ENCODE measurements at regions not wholly inside any gene's neighbourhood (a gene's known extent, or its start where the extent isn't known, plus 50 kb on each side); places are given as distances from the start of the nearest gene placed in this dataset.

GRCh38 chr2:2706306-2706705, 375.2 kb upstream of the MYT1L start:
- peak in 1 of 56 donors; percentile 8 for DNase-seq

GRCh38 chr2:2705871-2706270, 374.8 kb upstream of the MYT1L start:
- DNase-seq, result no peak

- DNase-seq, result no peak
Measured at GRCh38 chr2:2704428-2705090, 373.5 kb upstream of the MYT1L start.

- DNase-seq, result no peak
Measured at GRCh38 chr2:2703762-2704427, 372.8 kb upstream of the MYT1L start.

GRCh38 chr2:2703172-2703571, 372.1 kb upstream of the MYT1L start:
- DNase-seq, result no peak

- DNase-seq, result no peak
Measured at GRCh38 chr2:2702385-2702784, 371.3 kb upstream of the MYT1L start.

- no peak for DNase-seq
Measured at GRCh38 chr2:2701813-2702212, 370.7 kb upstream of the MYT1L start.

- no peak for DNase-seq
Measured at GRCh38 chr2:2701176-2701781, 370.2 kb upstream of the MYT1L start.

GRCh38 chr2:2699121-2699505, 368.0 kb upstream of the MYT1L start:
- DNase-seq, result no peak

GRCh38 chr2:2698182-2699120, 367.4 kb upstream of the MYT1L start:
- DNase-seq, result no peak

- no peak for DNase-seq
Measured at GRCh38 chr2:2696733-2697455, 365.8 kb upstream of the MYT1L start.

- DNase-seq, result no peak
Measured at GRCh38 chr2:2696325-2696724, 365.2 kb upstream of the MYT1L start.

- DNase-seq, result no peak
Measured at GRCh38 chr2:2694746-2695145, 363.7 kb upstream of the MYT1L start.

GRCh38 chr2:2692599-2693389, 361.7 kb upstream of the MYT1L start:
- no peak for DNase-seq

GRCh38 chr2:2691419-2691818, 360.3 kb upstream of the MYT1L start:
- no peak for DNase-seq

GRCh38 chr2:2690985-2691384, 359.9 kb upstream of the MYT1L start:
- no peak for DNase-seq

GRCh38 chr2:2689306-2689705, 358.2 kb upstream of the MYT1L start:
- DNase-seq, result no peak

GRCh38 chr2:2688254-2688653, 357.2 kb upstream of the MYT1L start:
- DNase-seq, result no peak

GRCh38 chr2:2687745-2688144, 356.7 kb upstream of the MYT1L start:
- DNase-seq, result no peak

GRCh38 chr2:2686222-2686621, 355.1 kb upstream of the MYT1L start:
- DNase-seq, result no peak

Measured in nucleus accumbens (tissue), 56 donors.